ENCODE measurements at regions not wholly inside any gene's neighbourhood (a gene's known extent, or its start where the extent isn't known, plus 50 kb on each side); places are given as distances from the start of the nearest gene placed in this dataset.
"Not testable (repeated sequence)": the region's sequence is repeated elsewhere in the genome, so short reads cannot be mapped to it uniquely, and the experiment has no call there.

GRCh38 chr12:19666070-19666469 lies 226.8 kb downstream of the AEBP2 start:
- Histone ChIP-seq H3K27ac (ENCODE audit: low read length) (peak overlapping the region; percentile 26), H3K4me3 (ENCODE audit: low read length in 2 of 2) (no peak overlapping the region), H3K9me3 (ENCODE audit: control insufficient read depth in 2 of 2, low read length in 2 of 2) (no peaks in the 10 kb centered on the region), H3K4me1 (ENCODE audit: control insufficient read depth, insufficient read depth, low read length) (peaks cover 8% of the 10 kb centered on the region), H3K36me3 (ENCODE audit: control insufficient read depth in 2 of 2, insufficient read depth in 2 of 2, low read length in 2 of 2) (no peaks in the 10 kb centered on the region), H3K9ac (ENCODE audit: low read length in 2 of 2) (no peak overlapping the region), H3K27me3 (ENCODE audit: control insufficient read depth in 1 of 2, insufficient read depth in 2 of 2, low read length in 2 of 2) (no peaks in the 10 kb centered on the region)

GRCh38 chr12:19669793-19670192 lies 230.5 kb downstream of the AEBP2 start:
- no peak overlapping the region for H3K9ac ChIP-seq (ENCODE audit: low read length in 2 of 2)
- no peaks in the 10 kb centered on the region for H3K9me3 ChIP-seq (ENCODE audit: control insufficient read depth in 2 of 2, low read length in 2 of 2)
- no peak overlapping the region for H3K4me3 ChIP-seq (ENCODE audit: low read length in 2 of 2)
- H3K27ac ChIP-seq (ENCODE audit: low read length), result no peak overlapping the region
- no peaks in the 10 kb centered on the region for H3K27me3 ChIP-seq (ENCODE audit: control insufficient read depth in 1 of 2, insufficient read depth in 2 of 2, low read length in 2 of 2)
- peaks cover 8% of the 10 kb centered on the region for H3K4me1 ChIP-seq (ENCODE audit: control insufficient read depth, insufficient read depth, low read length)
- no peaks in the 10 kb centered on the region for H3K36me3 ChIP-seq (ENCODE audit: control insufficient read depth in 2 of 2, insufficient read depth in 2 of 2, low read length in 2 of 2)

- no peaks in the 10 kb centered on the region for H3K27me3 ChIP-seq (ENCODE audit: control insufficient read depth in 1 of 2, insufficient read depth in 2 of 2, low read length in 2 of 2)
- H3K9me3 ChIP-seq (ENCODE audit: control insufficient read depth in 2 of 2, low read length in 2 of 2), result no peaks in the 10 kb centered on the region
- no peak overlapping the region for H3K4me3 ChIP-seq (ENCODE audit: low read length in 2 of 2)
- no peak overlapping the region for H3K9ac ChIP-seq (ENCODE audit: low read length in 2 of 2)
- no peak overlapping the region for H3K27ac ChIP-seq (ENCODE audit: low read length)
- no peaks in the 10 kb centered on the region for H3K36me3 ChIP-seq (ENCODE audit: control insufficient read depth in 2 of 2, insufficient read depth in 2 of 2, low read length in 2 of 2)
- H3K4me1 ChIP-seq (ENCODE audit: control insufficient read depth, insufficient read depth, low read length), result no peaks in the 10 kb centered on the region
Observed at GRCh38 chr12:19671695-19672094, 232.4 kb downstream of the AEBP2 start.

- Histone ChIP-seq H3K27me3 (ENCODE audit: control insufficient read depth in 1 of 2, insufficient read depth in 2 of 2, low read length in 2 of 2) (no peaks in the 10 kb centered on the region), H3K4me3 (ENCODE audit: low read length in 2 of 2) (no peak overlapping the region), H3K4me1 (ENCODE audit: control insufficient read depth, insufficient read depth, low read length) (no peaks in the 10 kb centered on the region), H3K9me3 (ENCODE audit: control insufficient read depth in 2 of 2, low read length in 2 of 2) (no peaks in the 10 kb centered on the region), H3K36me3 (ENCODE audit: control insufficient read depth in 2 of 2, insufficient read depth in 2 of 2, low read length in 2 of 2) (no peaks in the 10 kb centered on the region), H3K9ac (ENCODE audit: low read length in 2 of 2) (no peak overlapping the region), H3K27ac (ENCODE audit: low read length) (no peak overlapping the region)
Observed at GRCh38 chr12:19674437-19674836, 235.1 kb downstream of the AEBP2 start.

- Histone ChIP-seq H3K27ac (ENCODE audit: low read length) (no peak overlapping the region), H3K9ac (ENCODE audit: low read length in 2 of 2) (no peak overlapping the region), H3K36me3 (ENCODE audit: control insufficient read depth in 2 of 2, insufficient read depth in 2 of 2, low read length in 2 of 2) (no peaks in the 10 kb centered on the region), H3K9me3 (ENCODE audit: control insufficient read depth in 2 of 2, low read length in 2 of 2) (no peaks in the 10 kb centered on the region), H3K27me3 (ENCODE audit: control insufficient read depth in 1 of 2, insufficient read depth in 2 of 2, low read length in 2 of 2) (no peaks in the 10 kb centered on the region), H3K4me1 (ENCODE audit: control insufficient read depth, insufficient read depth, low read length) (no peaks in the 10 kb centered on the region), H3K4me3 (ENCODE audit: low read length in 2 of 2) (no peak overlapping the region)
Observed at GRCh38 chr12:19675361-19675760, 236.1 kb downstream of the AEBP2 start.

- H3K4me1 ChIP-seq (ENCODE audit: control insufficient read depth, insufficient read depth, low read length); H3K9ac ChIP-seq (ENCODE audit: low read length in 2 of 2); H3K4me3 ChIP-seq (ENCODE audit: low read length in 2 of 2); H3K27me3 ChIP-seq (ENCODE audit: control insufficient read depth in 1 of 2, insufficient read depth in 2 of 2, low read length in 2 of 2); H3K36me3 ChIP-seq (ENCODE audit: control insufficient read depth in 2 of 2, insufficient read depth in 2 of 2, low read length in 2 of 2); H3K27ac ChIP-seq (ENCODE audit: low read length); H3K9me3 ChIP-seq (ENCODE audit: control insufficient read depth in 2 of 2, low read length in 2 of 2): not testable (repeated sequence)
Observed at GRCh38 chr12:19678501-19678900, 239.2 kb downstream of the AEBP2 start.

- H3K4me3 ChIP-seq (ENCODE audit: low read length in 2 of 2), result no peak overlapping the region
- no peaks in the 10 kb centered on the region for H3K36me3 ChIP-seq (ENCODE audit: control insufficient read depth in 2 of 2, insufficient read depth in 2 of 2, low read length in 2 of 2)
- H3K9me3 ChIP-seq (ENCODE audit: control insufficient read depth in 2 of 2, low read length in 2 of 2), result no peaks in the 10 kb centered on the region
- no peak overlapping the region for H3K27ac ChIP-seq (ENCODE audit: low read length)
- H3K9ac ChIP-seq (ENCODE audit: low read length in 2 of 2), result no peak overlapping the region
- peaks cover 3% of the 10 kb centered on the region for H3K4me1 ChIP-seq (ENCODE audit: control insufficient read depth, insufficient read depth, low read length)
- no peaks in the 10 kb centered on the region for H3K27me3 ChIP-seq (ENCODE audit: control insufficient read depth in 1 of 2, insufficient read depth in 2 of 2, low read length in 2 of 2)
Observed at GRCh38 chr12:19681007-19681406, 241.7 kb downstream of the AEBP2 start.

- no peaks in the 10 kb centered on the region for H3K36me3 ChIP-seq (ENCODE audit: control insufficient read depth in 2 of 2, insufficient read depth in 2 of 2, low read length in 2 of 2)
- H3K9ac ChIP-seq (ENCODE audit: low read length in 2 of 2), result no peak overlapping the region
- H3K27ac ChIP-seq (ENCODE audit: low read length), result no peak overlapping the region
- H3K4me1 ChIP-seq (ENCODE audit: control insufficient read depth, insufficient read depth, low read length), result peaks cover 3% of the 10 kb centered on the region
- H3K9me3 ChIP-seq (ENCODE audit: control insufficient read depth in 2 of 2, low read length in 2 of 2), result no peaks in the 10 kb centered on the region
- no peaks in the 10 kb centered on the region for H3K27me3 ChIP-seq (ENCODE audit: control insufficient read depth in 1 of 2, insufficient read depth in 2 of 2, low read length in 2 of 2)
- H3K4me3 ChIP-seq (ENCODE audit: low read length in 2 of 2), result no peak overlapping the region
Observed at GRCh38 chr12:19683178-19683927, 244.1 kb downstream of the AEBP2 start.

GRCh38 chr12:19687371-19687770 lies 248.1 kb downstream of the AEBP2 start:
- H3K9ac ChIP-seq (ENCODE audit: low read length in 2 of 2), result no peak overlapping the region
- no peaks in the 10 kb centered on the region for H3K36me3 ChIP-seq (ENCODE audit: control insufficient read depth in 2 of 2, insufficient read depth in 2 of 2, low read length in 2 of 2)
- no peaks in the 10 kb centered on the region for H3K27me3 ChIP-seq (ENCODE audit: control insufficient read depth in 1 of 2, insufficient read depth in 2 of 2, low read length in 2 of 2)
- no peaks in the 10 kb centered on the region for H3K9me3 ChIP-seq (ENCODE audit: control insufficient read depth in 2 of 2, low read length in 2 of 2)
- no peak overlapping the region for H3K4me3 ChIP-seq (ENCODE audit: low read length in 2 of 2)
- no peak overlapping the region for H3K27ac ChIP-seq (ENCODE audit: low read length)
- peaks cover 3% of the 10 kb centered on the region for H3K4me1 ChIP-seq (ENCODE audit: control insufficient read depth, insufficient read depth, low read length)

GRCh38 chr12:19688532-19688931 lies 249.2 kb downstream of the AEBP2 start:
- H3K27ac ChIP-seq (ENCODE audit: low read length), result no peak overlapping the region
- H3K27me3 ChIP-seq (ENCODE audit: control insufficient read depth in 1 of 2, insufficient read depth in 2 of 2, low read length in 2 of 2), result no peaks in the 10 kb centered on the region
- H3K4me3 ChIP-seq (ENCODE audit: low read length in 2 of 2), result no peak overlapping the region
- H3K9me3 ChIP-seq (ENCODE audit: control insufficient read depth in 2 of 2, low read length in 2 of 2), result no peaks in the 10 kb centered on the region
- no peak overlapping the region for H3K9ac ChIP-seq (ENCODE audit: low read length in 2 of 2)
- H3K4me1 ChIP-seq (ENCODE audit: control insufficient read depth, insufficient read depth, low read length), result no peaks in the 10 kb centered on the region
- no peaks in the 10 kb centered on the region for H3K36me3 ChIP-seq (ENCODE audit: control insufficient read depth in 2 of 2, insufficient read depth in 2 of 2, low read length in 2 of 2)

- Histone ChIP-seq H3K4me3 (ENCODE audit: low read length in 2 of 2) (no peak overlapping the region), H3K4me1 (ENCODE audit: control insufficient read depth, insufficient read depth, low read length) (no peaks in the 10 kb centered on the region), H3K9ac (ENCODE audit: low read length in 2 of 2) (no peak overlapping the region), H3K27ac (ENCODE audit: low read length) (no peak overlapping the region), H3K27me3 (ENCODE audit: control insufficient read depth in 1 of 2, insufficient read depth in 2 of 2, low read length in 2 of 2) (no peaks in the 10 kb centered on the region), H3K9me3 (ENCODE audit: control insufficient read depth in 2 of 2, low read length in 2 of 2) (no peaks in the 10 kb centered on the region), H3K36me3 (ENCODE audit: control insufficient read depth in 2 of 2, insufficient read depth in 2 of 2, low read length in 2 of 2) (no peaks in the 10 kb centered on the region)
Observed at GRCh38 chr12:19689226-19689625, 249.9 kb downstream of the AEBP2 start.
